ENCODE measurements at regions not wholly inside any gene's neighbourhood (a gene's known extent, or its start where the extent isn't known, plus 50 kb on each side); places are given as distances from the start of the nearest gene placed in this dataset.

- H3K36me3 ChIP-seq = no peaks in the 10 kb centered on the region
- TF ChIP-seq, protein P1, sequence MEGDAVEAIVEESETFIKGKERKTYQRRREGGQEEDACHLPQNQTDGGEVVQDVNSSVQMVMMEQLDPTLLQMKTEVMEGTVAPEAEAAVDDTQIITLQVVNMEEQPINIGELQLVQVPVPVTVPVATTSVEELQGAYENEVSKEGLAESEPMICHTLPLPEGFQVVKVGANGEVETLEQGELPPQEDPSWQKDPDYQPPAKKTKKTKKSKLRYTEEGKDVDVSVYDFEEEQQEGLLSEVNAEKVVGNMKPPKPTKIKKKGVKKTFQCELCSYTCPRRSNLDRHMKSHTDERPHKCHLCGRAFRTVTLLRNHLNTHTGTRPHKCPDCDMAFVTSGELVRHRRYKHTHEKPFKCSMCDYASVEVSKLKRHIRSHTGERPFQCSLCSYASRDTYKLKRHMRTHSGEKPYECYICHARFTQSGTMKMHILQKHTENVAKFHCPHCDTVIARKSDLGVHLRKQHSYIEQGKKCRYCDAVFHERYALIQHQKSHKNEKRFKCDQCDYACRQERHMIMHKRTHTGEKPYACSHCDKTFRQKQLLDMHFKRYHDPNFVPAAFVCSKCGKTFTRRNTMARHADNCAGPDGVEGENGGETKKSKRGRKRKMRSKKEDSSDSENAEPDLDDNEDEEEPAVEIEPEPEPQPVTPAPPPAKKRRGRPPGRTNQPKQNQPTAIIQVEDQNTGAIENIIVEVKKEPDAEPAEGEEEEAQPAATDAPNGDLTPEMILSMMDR (IDR thresholded peaks at IDR 0.05) = no peak
- TF ChIP-seq POLR2AphosphoS5 (IDR thresholded peaks at IDR 0.05) = peak in 1 of 3 donors; percentile 8
- no peaks in the 10 kb centered on the region for H3K4me1 ChIP-seq
- no peak overlapping the region for H3K4me3 ChIP-seq
- no peaks in the 10 kb centered on the region for H3K9me3 ChIP-seq
- no peak overlapping the region for H3K27ac ChIP-seq
- in situ Hi-C loops (cut with MboI; ENCODE audit: low pct_ligation_motif_present in 1 of 4, low pct_unique_long_range_greater_than_20kb in 1 of 4, low sequenced_read_pairs in 3 of 4) (no loop called here), intact Hi-C loops (cut with DNase I; ENCODE audit: low total_unique reads) (no loop called here)
- no peak for DNase-seq
- no peaks in the 10 kb centered on the region for H3K27me3 ChIP-seq
- 65 to 68% methylated on average over 2 of the region's 2 CpGs for WGBS, 2 donors (ENCODE audit: low coverage in 1 of 2)
Observed at GRCh38 chr5:93208141-93208751, 372.8 kb downstream of the NR2F1-AS1 start.

DNA sequence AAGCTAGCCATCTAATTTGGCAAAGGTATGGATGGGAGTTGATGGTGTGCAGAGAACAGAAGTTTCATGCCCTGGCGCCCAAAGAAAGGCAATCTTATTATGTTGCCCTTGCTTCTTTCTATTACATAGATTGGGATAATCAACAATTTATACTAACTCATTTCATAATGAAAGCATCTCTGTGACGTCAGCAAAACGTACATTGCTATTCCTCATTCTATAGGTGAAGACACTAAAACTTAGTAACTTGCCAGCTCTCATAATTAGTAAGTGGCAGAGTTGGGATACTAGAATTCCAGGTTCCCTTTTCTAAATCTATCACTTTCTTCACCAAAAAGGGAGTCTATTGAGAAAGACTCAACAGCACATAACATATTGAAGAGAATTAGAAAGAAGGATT is 374.8 kb downstream of the NR2F1-AS1 start:
- intact Hi-C loops (cut with DNase I; ENCODE audit: low total_unique reads) = no loop called here
- Histone ChIP-seq H3K9me3 (no peaks in the 10 kb centered on the region), H3K27me3 (no peaks in the 10 kb centered on the region), H3K27ac (no peak overlapping the region), H3K36me3 (no peaks in the 10 kb centered on the region), H3K4me1 (no peaks in the 10 kb centered on the region), H3K4me3 (no peak overlapping the region)
- in situ Hi-C loops (cut with MboI; ENCODE audit: low pct_ligation_motif_present in 1 of 4, low pct_unique_long_range_greater_than_20kb in 1 of 4, low sequenced_read_pairs in 3 of 4) = no loop called here
- no peak for TF ChIP-seq POLR2A (IDR thresholded peaks at IDR 0.05)
- TF ChIP-seq POLR2AphosphoS5 (IDR thresholded peaks at IDR 0.05) = no peak
- TF ChIP-seq EP300 (IDR thresholded peaks at IDR 0.05; ENCODE audit: low read depth) = no peak
- TF ChIP-seq, protein P1 (IDR thresholded peaks at IDR 0.05) = no peak
- whole genome bisulfite sequencing, 2 donors (ENCODE audit: low coverage in 1 of 2) = 84 to 90% methylated on average over 3 of the region's 3 CpGs
- DNase-seq = no peak

- Histone ChIP-seq H3K27ac (no peak overlapping the region), H3K4me3 (no peak overlapping the region), H3K27me3 (no peaks in the 10 kb centered on the region), H3K36me3 (no peaks in the 10 kb centered on the region), H3K4me1 (no peaks in the 10 kb centered on the region), H3K9me3 (no peaks in the 10 kb centered on the region)
- no peak for TF ChIP-seq POLR2A (IDR thresholded peaks at IDR 0.05)
- TF ChIP-seq, protein P1 (IDR thresholded peaks at IDR 0.05) = no peak
- no peak for DNase-seq
- WGBS, 2 donors (ENCODE audit: low coverage in 1 of 2) = 77% methylated on average over 5 of the region's 5 CpGs
- in situ Hi-C loops (cut with MboI; ENCODE audit: low pct_ligation_motif_present in 1 of 4, low pct_unique_long_range_greater_than_20kb in 1 of 4, low sequenced_read_pairs in 3 of 4) = no loop called here
- intact Hi-C loops (cut with DNase I; ENCODE audit: low total_unique reads) = no loop called here
Observed at GRCh38 chr5:93201061-93201460, 380.0 kb downstream of the NR2F1-AS1 start.

DNA sequence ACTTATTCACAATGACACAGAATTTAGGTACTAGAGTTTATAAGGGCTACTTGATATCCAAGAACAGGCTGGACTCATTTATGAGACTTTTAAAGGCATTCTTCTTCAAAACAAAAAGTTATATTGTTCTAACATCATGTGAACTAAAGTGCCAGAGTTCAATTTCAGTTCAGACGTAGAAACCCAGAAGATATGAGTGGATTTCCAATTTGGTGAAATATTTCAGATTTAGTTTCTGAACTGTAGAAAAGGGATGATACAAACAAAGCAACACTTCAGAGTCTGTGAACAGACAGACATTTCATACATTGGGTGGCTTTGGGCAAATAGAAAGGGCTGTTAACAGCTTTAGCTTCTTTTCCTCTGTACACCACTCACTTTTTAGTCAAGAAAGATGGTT is 384.0 kb downstream of the NR2F1-AS1 start:
- H3K9me3 ChIP-seq = no peaks in the 10 kb centered on the region
- DNase-seq = no peak
- no peak overlapping the region for H3K27ac ChIP-seq
- H3K4me1 ChIP-seq = no peaks in the 10 kb centered on the region
- TF ChIP-seq, protein P1 (IDR thresholded peaks at IDR 0.05) = no peak
- no peak for TF ChIP-seq POLR2AphosphoS5 (IDR thresholded peaks at IDR 0.05)
- no peak for TF ChIP-seq EP300 (IDR thresholded peaks at IDR 0.05; ENCODE audit: low read depth)
- no peak for TF ChIP-seq POLR2A (IDR thresholded peaks at IDR 0.05)
- 59 to 73% methylated on average over 1 of the region's 1 CpG for WGBS, 2 donors (ENCODE audit: low coverage in 1 of 2)
- H3K4me3 ChIP-seq = no peak overlapping the region
- H3K27me3 ChIP-seq = no peaks in the 10 kb centered on the region
- in situ Hi-C loops (cut with MboI; ENCODE audit: low pct_ligation_motif_present in 1 of 4, low pct_unique_long_range_greater_than_20kb in 1 of 4, low sequenced_read_pairs in 3 of 4) (no loop called here), intact Hi-C loops (cut with DNase I; ENCODE audit: low total_unique reads) (no loop called here)
- H3K36me3 ChIP-seq = no peaks in the 10 kb centered on the region
